HG02798 (cell line): ENCODE measurements at regions not wholly inside any gene's neighbourhood (a gene's known extent, or its start where the extent isn't known, plus 50 kb on each side); places are given as distances from the start of the nearest gene placed in this dataset.
"Not testable (repeated sequence)": the region's sequence is repeated elsewhere in the genome, so short reads cannot be mapped to it uniquely, and the experiment has no call there.

ENCODE experiments used
- ATAC-seq: cut with Tn5 transposase; IDR thresholded peaks from one replicate; pipeline ENCODE4 v1.9.1; 2021; ENCODE audit warnings: mild to moderate bottlenecking; ENCODE audit not compliant: unreplicated experiment, poor library complexity

GRCh38 chr2:76697439-76697838 lies 824.7 kb downstream of the LRRTM4 start:
- not testable (repeated sequence) for ATAC-seq

- no peak for ATAC-seq
These were observed 829.3 kb downstream of the LRRTM4 start for GRCh38 chr2:76692908-76693307.

- no peak for ATAC-seq
These were observed 833.4 kb downstream of the LRRTM4 start for GRCh38 chr2:76688732-76689131.

- ATAC-seq, result no peak
These were observed 834.3 kb downstream of the LRRTM4 start for GRCh38 chr2:76687923-76688322.

GRCh38 chr2:76684756-76685155 lies 837.4 kb downstream of the LRRTM4 start:
- ATAC-seq, result no peak

- no peak for ATAC-seq
These were observed 843.2 kb downstream of the LRRTM4 start for GRCh38 chr2:76679025-76679396.

- ATAC-seq, result no peak
These were observed 843.7 kb downstream of the LRRTM4 start for GRCh38 chr2:76678383-76679024.

- ATAC-seq, result no peak
These were observed 847.0 kb downstream of the LRRTM4 start for GRCh38 chr2:76675212-76675611.

- no peak for ATAC-seq
These were observed 849.4 kb downstream of the LRRTM4 start for GRCh38 chr2:76672798-76673197.

- ATAC-seq, result no peak
These were observed 852.2 kb downstream of the LRRTM4 start for GRCh38 chr2:76669966-76670465.

GRCh38 chr2:76668279-76668678 lies 853.9 kb downstream of the LRRTM4 start:
- no peak for ATAC-seq

GRCh38 chr2:76667821-76668271 lies 854.3 kb downstream of the LRRTM4 start:
- no peak for ATAC-seq

GRCh38 chr2:76642129-76642528 lies 880.0 kb downstream of the LRRTM4 start:
- no peak for ATAC-seq

- ATAC-seq, result no peak
These were observed 880.7 kb downstream of the LRRTM4 start for GRCh38 chr2:76641506-76641905.

- no peak for ATAC-seq
These were observed 881.3 kb downstream of the LRRTM4 start for GRCh38 chr2:76640905-76641304.

GRCh38 chr2:76639171-76639680 lies 883.0 kb downstream of the LRRTM4 start:
- no peak for ATAC-seq

GRCh38 chr2:76633276-76633921 lies 888.8 kb downstream of the LRRTM4 start:
- ATAC-seq, result no peak

GRCh38 chr2:76625101-76625500 lies 897.1 kb downstream of the LRRTM4 start:
- no peak for ATAC-seq

GRCh38 chr2:76613330-76613729 lies 902.6 kb upstream of the GCFC2 start:
- ATAC-seq, result no peak

- no peak for ATAC-seq
These were observed 902.0 kb upstream of the GCFC2 start for GRCh38 chr2:76612764-76613163.

- no peak for ATAC-seq
These were observed 899.7 kb upstream of the GCFC2 start for GRCh38 chr2:76610451-76610850.
